Natural killer cell (primary cell): ENCODE measurements at regions not wholly inside any gene's neighbourhood (a gene's known extent, or its start where the extent isn't known, plus 50 kb on each side); places are given as distances from the start of the nearest gene placed in this dataset.

ENCODE experiments used
- ATAC-seq, 3 donors: fragments of 150-1000 bp in 2 of 3; fragments of 200-7000 bp in 1 of 3; cut with Tn5 transposase; 1 replicate in 1 of 3; 2 replicates in 2 of 3; pipeline ENCODE4 v1.10.0; 2021; ENCODE audit warnings: mild to moderate bottlenecking in 2 of 3, moderate library complexity in 2 of 3
- DNase-seq, 2 donors: peaks; one replicate each; pipeline versions ENCODE4 v3.0.0 to v3.0.0-alpha.2; 2013 to 2021; ENCODE audit warnings: mixed read lengths in 1 of 2
- H3K27ac ChIP-seq: one replicate; pipeline ENCODE4 v1.5.1; 2013; ENCODE audit warnings: mild to moderate bottlenecking, low read length
- H3K27me3 ChIP-seq: one replicate; pipeline ENCODE4 v1.6.1; 2013; ENCODE audit warnings: low read length; ENCODE audit not compliant: control insufficient read depth, insufficient read depth
- H3K36me3 ChIP-seq: one replicate; pipeline ENCODE4 v1.6.1; 2013; ENCODE audit warnings: low read length; ENCODE audit not compliant: control insufficient read depth, insufficient read depth
- H3K4me1 ChIP-seq: one replicate; pipeline ENCODE4 v1.6.1; 2013; ENCODE audit warnings: low read length; ENCODE audit not compliant: control insufficient read depth, insufficient read depth
- H3K4me3 ChIP-seq: one replicate; pipeline ENCODE4 v1.5.1; 2013; ENCODE audit warnings: low read length
- H3K9me3 ChIP-seq: one replicate; pipeline ENCODE4 v1.6.1; 2013; ENCODE audit warnings: low read length; ENCODE audit not compliant: control insufficient read depth, insufficient read depth
- H3K27ac Mint-ChIP-seq, 2 donors: one replicate each; pipeline ENCODE4 v1.8.0; 2022; ENCODE audit warnings: mild to moderate bottlenecking in 2 of 2, mixed read lengths in 2 of 2, moderate library complexity in 1 of 2
- H3K27me3 Mint-ChIP-seq, 2 donors: one replicate each; pipeline ENCODE4 v1.8.0; 2022; ENCODE audit warnings: low read depth in 2 of 2, mixed read lengths in 2 of 2
- H3K36me3 Mint-ChIP-seq: one replicate; pipeline ENCODE4 v1.8.0; 2022; ENCODE audit warnings: mixed read lengths
- H3K4me1 Mint-ChIP-seq, 2 donors: one replicate each; pipeline ENCODE4 v1.8.0; 2022; ENCODE audit warnings: mixed read lengths in 2 of 2
- H3K4me3 Mint-ChIP-seq: one replicate; pipeline ENCODE4 v1.8.0; 2022; ENCODE audit warnings: mild to moderate bottlenecking, moderate library complexity, mixed read lengths
- H3K9me3 Mint-ChIP-seq, 2 donors: one replicate each; pipeline ENCODE4 v1.8.0; 2022; ENCODE audit warnings: mixed read lengths in 2 of 2
- CTCF ChIP-seq: fragments of 200-600 bp; IDR thresholded peaks from one replicate; pipeline ENCODE4 v1.8.0; 2022; ENCODE audit warnings: antibody characterized with exemption
- WGBS: methylation state at CpG from one replicate; pipeline ENCODE4 v1.1.7; 2013; ENCODE audit warnings: missing lambda C conversion rate; ENCODE audit not compliant: insufficient coverage; 5-methylcytosine and 5-hydroxymethylcytosine counted together
- intact Hi-C: fragments of 100-400 bp; cut with micrococcal nuclease; formaldehyde crosslinking; loops from one replicate; pipeline ENCODE4 v1.14.2; 2022

GRCh38 chr3:4119119-4119518 lies 184.1 kb upstream of the SETMAR start:
- H3K27ac ChIP-seq: no peak overlapping the region
- ATAC-seq (no peak), DNase-seq (no peak)
- H3K9me3 ChIP-seq: no peaks in the 10 kb centered on the region
- H3K27me3 ChIP-seq: no peaks in the 10 kb centered on the region
- no peaks in the 10 kb centered on the region for H3K4me1 ChIP-seq
- no peak overlapping the region for H3K4me3 Mint-ChIP-seq
- no peaks in the 10 kb centered on the region for H3K36me3 ChIP-seq
- WGBS: 91% methylated on average over 2 of the region's 2 CpGs
- no peak for TF ChIP-seq CTCF
- H3K4me3 ChIP-seq: no peak overlapping the region
- no peak overlapping the region for H3K27ac Mint-ChIP-seq
- H3K9me3 Mint-ChIP-seq: peaks cover 0 to 2% of the 10 kb centered on the region in 2 donors
- no peaks in the 10 kb centered on the region for H3K27me3 Mint-ChIP-seq
- no peaks in the 10 kb centered on the region for H3K36me3 Mint-ChIP-seq
- no peaks in the 10 kb centered on the region for H3K4me1 Mint-ChIP-seq
- intact Hi-C loops: no loop called here

GRCh38 chr3:4125576-4125975 lies 177.6 kb upstream of the SETMAR start:
- Mint-ChIP-seq H3K4me3 (no peak overlapping the region), H3K36me3 (peaks cover 8% of the 10 kb centered on the region), H3K9me3 (peaks cover 0 to 2% of the 10 kb centered on the region in 2 donors), H3K27me3 (no peaks in the 10 kb centered on the region), H3K4me1 (no peaks in the 10 kb centered on the region), H3K27ac (no peak overlapping the region)
- DNase-seq (no peak), ATAC-seq (no peak)
- TF ChIP-seq CTCF: no peak
- 96% methylated on average over 3 of the region's 3 CpGs for WGBS
- H3K27ac ChIP-seq: no peak overlapping the region
- no peak overlapping the region for H3K4me3 ChIP-seq
- H3K36me3 ChIP-seq: no peaks in the 10 kb centered on the region
- intact Hi-C loops: no loop called here
- no peaks in the 10 kb centered on the region for H3K4me1 ChIP-seq
- peaks cover 4% of the 10 kb centered on the region for H3K9me3 ChIP-seq
- no peaks in the 10 kb centered on the region for H3K27me3 ChIP-seq

- Mint-ChIP-seq H3K4me3 (no peak overlapping the region), H3K9me3 (peaks cover 4 to 5% of the 10 kb centered on the region in 2 donors), H3K36me3 (no peaks in the 10 kb centered on the region), H3K4me1 (no peaks in the 10 kb centered on the region), H3K27ac (no peak overlapping the region), H3K27me3 (no peaks in the 10 kb centered on the region)
- no peak for TF ChIP-seq CTCF
- Histone ChIP-seq H3K27me3 (no peaks in the 10 kb centered on the region), H3K4me1 (no peaks in the 10 kb centered on the region), H3K9me3 (no peaks in the 10 kb centered on the region), H3K36me3 (no peaks in the 10 kb centered on the region), H3K4me3 (no peak overlapping the region), H3K27ac (no peak overlapping the region)
- ATAC-seq (no peak), DNase-seq (no peak)
- intact Hi-C loops: no loop called here
- 79% methylated on average over 3 of the region's 3 CpGs for WGBS
These were observed 164.9 kb upstream of the SETMAR start for GRCh38 chr3:4138150-4138785.

GRCh38 chr3:4138786-4139431 lies 164.3 kb upstream of the SETMAR start:
- no peaks in the 10 kb centered on the region for H3K27me3 ChIP-seq
- H3K4me1 Mint-ChIP-seq: no peaks in the 10 kb centered on the region
- H3K27me3 Mint-ChIP-seq: no peaks in the 10 kb centered on the region
- no peaks in the 10 kb centered on the region for H3K4me1 ChIP-seq
- H3K36me3 Mint-ChIP-seq: no peaks in the 10 kb centered on the region
- no peak for DNase-seq
- no peak overlapping the region for H3K27ac Mint-ChIP-seq
- H3K27ac ChIP-seq: no peak overlapping the region
- H3K4me3 Mint-ChIP-seq: no peak overlapping the region
- H3K36me3 ChIP-seq: no peaks in the 10 kb centered on the region
- H3K9me3 ChIP-seq: no peaks in the 10 kb centered on the region
- TF ChIP-seq CTCF: no peak
- no peak for ATAC-seq
- 89% methylated on average over 3 of the region's 4 CpGs for WGBS
- peaks cover 4 to 5% of the 10 kb centered on the region in 2 donors for H3K9me3 Mint-ChIP-seq
- H3K4me3 ChIP-seq: no peak overlapping the region
- intact Hi-C loops: no loop called here
